ENCODE measurements at regions not wholly inside any gene's neighbourhood (a gene's known extent, or its start where the extent isn't known, plus 50 kb on each side); places are given as distances from the start of the nearest gene placed in this dataset.

DNA sequence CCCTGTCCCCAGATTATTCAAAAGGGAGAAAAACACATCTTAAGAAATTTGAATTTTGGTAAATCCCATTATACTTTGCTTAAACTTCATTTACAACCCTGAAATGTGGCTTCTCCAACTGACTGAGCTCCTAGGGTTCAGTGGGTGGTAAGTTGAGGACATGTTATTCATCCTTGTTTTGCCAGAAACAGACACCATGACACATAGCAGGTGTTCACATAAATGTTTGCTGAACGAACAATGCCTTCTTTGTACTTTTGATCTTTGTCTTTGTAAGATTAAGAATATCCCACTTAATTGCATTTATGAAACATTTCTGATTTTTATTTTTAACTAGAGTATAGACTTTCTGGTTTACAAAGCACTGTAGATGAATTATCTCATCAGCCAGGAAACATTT, 209.7 kb downstream of the GPAM start:
- TF ChIP-seq ZNF48 (tag by site-specific recombination; IDR thresholded peaks at IDR 0.05): no peak
- TF ChIP-seq GLI2 (tag by site-specific recombination; IDR thresholded peaks at IDR 0.05; ENCODE audit: borderline replicate concordance, low read depth): no peak
- TF ChIP-seq YY1 (tag by site-specific recombination; IDR thresholded peaks at IDR 0.05): no peak
- TF ChIP-seq, protein P1, sequence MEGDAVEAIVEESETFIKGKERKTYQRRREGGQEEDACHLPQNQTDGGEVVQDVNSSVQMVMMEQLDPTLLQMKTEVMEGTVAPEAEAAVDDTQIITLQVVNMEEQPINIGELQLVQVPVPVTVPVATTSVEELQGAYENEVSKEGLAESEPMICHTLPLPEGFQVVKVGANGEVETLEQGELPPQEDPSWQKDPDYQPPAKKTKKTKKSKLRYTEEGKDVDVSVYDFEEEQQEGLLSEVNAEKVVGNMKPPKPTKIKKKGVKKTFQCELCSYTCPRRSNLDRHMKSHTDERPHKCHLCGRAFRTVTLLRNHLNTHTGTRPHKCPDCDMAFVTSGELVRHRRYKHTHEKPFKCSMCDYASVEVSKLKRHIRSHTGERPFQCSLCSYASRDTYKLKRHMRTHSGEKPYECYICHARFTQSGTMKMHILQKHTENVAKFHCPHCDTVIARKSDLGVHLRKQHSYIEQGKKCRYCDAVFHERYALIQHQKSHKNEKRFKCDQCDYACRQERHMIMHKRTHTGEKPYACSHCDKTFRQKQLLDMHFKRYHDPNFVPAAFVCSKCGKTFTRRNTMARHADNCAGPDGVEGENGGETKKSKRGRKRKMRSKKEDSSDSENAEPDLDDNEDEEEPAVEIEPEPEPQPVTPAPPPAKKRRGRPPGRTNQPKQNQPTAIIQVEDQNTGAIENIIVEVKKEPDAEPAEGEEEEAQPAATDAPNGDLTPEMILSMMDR (tag by site-specific recombination; IDR thresholded peaks at IDR 0.05): no peak

All from HEK293 (cell line).